K562 (cell line): ENCODE measurements at regions not wholly inside any gene's neighbourhood (a gene's known extent, or its start where the extent isn't known, plus 50 kb on each side); places are given as distances from the start of the nearest gene placed in this dataset.

Experiments used
- ATAC-seq: fragments of 200-7000 bp; cut with Tn5 transposase; 3 replicates; pipeline ENCODE4 v1.9.1; 2020; ENCODE audit warnings: moderate library complexity
- BruUV-seq: library from RNA; stranded (reverse); fragments of 400-500 nt; replicated peaks from 2 replicates; lab custom pipeline; 2021; lab: Mats Ljungman, UMichigan
- CTCF ChIA-PET: fragments of 300-600 bp; formaldehyde crosslinking; extraction: SDS; loops from one replicate; lab custom pipeline; 2021; ENCODE audit warnings: low intra/inter-chr PET ratio; lab: Yijun Ruan, JAX
- POLR2A ChIA-PET: fragments of 300-600, 350-650 bp; sonication (Branson Sonifier 250); formaldehyde crosslinking; extraction: SDS; loops from one replicate; lab custom pipeline; 2021; ENCODE audit warnings: antibody characterized with exemption, inconsistent platforms; lab: Yijun Ruan, JAX
- DNase-seq, 4 experiments: peaks; one replicate each; pipeline versions ENCODE4 v3.0.0 to v3.0.0-alpha.2; 2011 to 2018; ENCODE audit warnings: low spot score in 3 of 4, mixed read lengths in 3 of 4; ENCODE audit errors: extremely low read depth in 1 of 4
- FAIRE-seq: peaks from 2 replicates; lab custom pipeline; 2011; peaks lifted over from hg19 to GRCh38; lab: Jason Lieb, UNC
- H2AFZ ChIP-seq: 2 replicates; pipeline ENCODE4 v1.6.0; 2011; ENCODE audit warnings: low read depth, low read length, control low read depth, inconsistent platforms
- H3K27ac ChIP-seq: fragments of 200-600 bp; 3 replicates; pipeline ENCODE4 v1.8.0; 2011; ENCODE audit warnings: low read depth, mild to moderate bottlenecking, control low read depth, inconsistent platforms, low read length, moderate library complexity, mixed read lengths; ENCODE audit errors: extremely low read depth
- H3K27me3 ChIP-seq, 2 experiments: fragments of 300-600 bp in 1 of 2; 2 replicates in 1 of 2; 3 replicates in 1 of 2; pipeline versions ENCODE4 v1.6.0 to v1.8.0; 2011; ENCODE audit warnings: inconsistent platforms in 2 of 2, low read length in 2 of 2, mild to moderate bottlenecking in 1 of 2, mixed read lengths in 1 of 2, moderate library complexity in 1 of 2; ENCODE audit not compliant: control insufficient read depth in 2 of 2, insufficient read depth in 2 of 2
- H3K36me3 ChIP-seq: fragments of 300-600 bp; 3 replicates; pipeline ENCODE4 v1.8.0; 2011; ENCODE audit warnings: mild to moderate bottlenecking, low read length, inconsistent platforms; ENCODE audit not compliant: control insufficient read depth, insufficient read depth
- H3K4me1 ChIP-seq, 2 experiments: fragments of 200-600 bp in 1 of 2; replicated peaks in 1 of 2; 2 replicates in 1 of 2; 3 replicates in 1 of 2; pipeline versions ENCODE4 v1.5.1 to v1.8.0; 2011; ENCODE audit warnings: inconsistent platforms in 2 of 2, low read length in 2 of 2, mild to moderate bottlenecking in 1 of 2, mixed read lengths in 1 of 2, moderate library complexity in 1 of 2; ENCODE audit not compliant: control insufficient read depth in 2 of 2, insufficient read depth in 2 of 2
- H3K4me2 ChIP-seq: 2 replicates; pipeline ENCODE4 v1.6.1; 2011; ENCODE audit warnings: low read length, control low read depth, inconsistent platforms, mixed read lengths; ENCODE audit not compliant: insufficient read depth
- H3K4me3 ChIP-seq: fragments of 200-600 bp; sonication (generic), shearing (Covaris generic); 2 replicates; pipeline ENCODE4 v1.5.1; 2016; ENCODE audit warnings: control low read depth, inconsistent platforms
- H3K79me2 ChIP-seq: fragments of 200-600 bp; 3 replicates; pipeline ENCODE4 v1.8.0; 2011; ENCODE audit warnings: low read length, inconsistent platforms; ENCODE audit not compliant: control insufficient read depth, insufficient read depth
- H3K9ac ChIP-seq, 2 experiments: 2 replicates each; pipeline versions ENCODE4 v1.6.0 to v1.6.1; 2011; ENCODE audit warnings: low read depth in 2 of 2, low read length in 2 of 2, control low read depth in 1 of 2, inconsistent platforms in 1 of 2, mild to moderate bottlenecking in 1 of 2, mixed read lengths in 1 of 2; ENCODE audit not compliant: insufficient read depth in 1 of 2
- H3K9me1 ChIP-seq: one replicate; pipeline ENCODE4 v1.6.0; 2011; ENCODE audit warnings: inconsistent platforms, mild to moderate bottlenecking, low read length, moderate library complexity; ENCODE audit not compliant: control insufficient read depth, insufficient read depth
- H3K9me3 ChIP-seq: replicated peaks from 2 replicates; pipeline ENCODE4 v1.5.1; 2011; ENCODE audit warnings: low read depth, low read length, inconsistent platforms; ENCODE audit not compliant: control insufficient read depth, insufficient read depth
- H4K20me1 ChIP-seq: replicated peaks from 2 replicates; pipeline ENCODE4 v1.6.1; 2011; ENCODE audit warnings: low read length, inconsistent platforms, mixed read lengths; ENCODE audit not compliant: control insufficient read depth, insufficient read depth
- CBX5 ChIP-seq: IDR thresholded peaks from 2 replicates; pipeline ENCODE4 v1.6.1; 2014; ENCODE audit warnings: low read depth, borderline replicate concordance
- CHD1 ChIP-seq: fragments of 200-600 bp; sonication (generic); IDR thresholded peaks from one replicate; pipeline ENCODE4 v1.6.1; 2012; ENCODE audit warnings: mild to moderate bottlenecking, moderate library complexity, low read length, inconsistent platforms
- CHD2 ChIP-seq: IDR thresholded peaks from 2 replicates; pipeline ENCODE4 v1.6.1; 2011; ENCODE audit warnings: low read depth, low read length
- EGR1 ChIP-seq: fragments of 450-650 bp; conservative IDR thresholded peaks from 2 replicates; pipeline ENCODE4 v1.6.1; 2017; ENCODE audit warnings: mild to moderate bottlenecking
- HCFC1 ChIP-seq: IDR thresholded peaks from 2 replicates; pipeline ENCODE4 v1.6.1; 2012; ENCODE audit warnings: low read depth, low read length, improper control_type of control experiment
- KDM4B ChIP-seq, 2 experiments: fragments of 450-650 bp in 1 of 2; sonication (generic) in 1 of 2; IDR thresholded peaks; 2 replicates each; pipeline ENCODE4 v1.6.1; 2016 to 2017; ENCODE audit warnings: borderline replicate concordance in 2 of 2, antibody characterized with exemption in 1 of 2, low read depth in 1 of 2, mild to moderate bottlenecking in 1 of 2
- MAFF ChIP-seq: IDR thresholded peaks from 2 replicates; pipeline ENCODE4 v1.6.1; 2012; ENCODE audit warnings: low read length, improper control_type of control experiment
- RNF2 ChIP-seq: sonication (generic); IDR thresholded peaks from 2 replicates; pipeline ENCODE4 v1.6.1; 2016
- XRCC5 ChIP-seq: fragments of 200-400 bp; formaldehyde crosslinking; IDR thresholded peaks from 2 replicates; pipeline ENCODE4 v1.6.1; 2017; ENCODE audit warnings: low read depth, mild to moderate bottlenecking, low read length
- ZNF174 ChIP-seq: fragments of 250-450 bp; sonication (Bioruptor Pico); IDR thresholded peaks from 2 replicates; pipeline ENCODE4 v1.4.0; 2020; ENCODE audit warnings: mild to moderate bottlenecking
- ZNF232 ChIP-seq: sonication (generic); formaldehyde crosslinking; IDR thresholded peaks from 2 replicates; pipeline ENCODE4 v1.8.0; 2022; ENCODE audit warnings: mild to moderate bottlenecking, missing genetic modification reagents
- ZNF583 ChIP-seq: fragments of 250-450 bp; sonication (Bioruptor Pico); IDR thresholded peaks from 2 replicates; pipeline ENCODE4 v1.4.0; 2020
- WGBS: fragments of 100-300 bp; shearing (Covaris generic); methylation state at CpG from one replicate; pipeline ENCODE4 v1.1.6; 2016; ENCODE audit warnings: low coverage, mixed read lengths; ENCODE audit not compliant: insufficient coverage; ENCODE audit errors: missing lambda C conversion rate; 5-methylcytosine and 5-hydroxymethylcytosine counted together
- in situ Hi-C: fragments of 300-500 bp; cut with MboI; formaldehyde crosslinking; loops from 4 replicates; pipeline ENCODE4 v1.15.0; 2018; ENCODE audit warnings: inconsistent platforms, mixed read lengths
- intact Hi-C: fragments of 100-400 bp; cut with micrococcal nuclease; formaldehyde crosslinking; loops from 2 replicates; pipeline ENCODE4 v1.14.2; 2022
- TF ChIP-seq, protein P1 (sequence below): IDR thresholded peaks from 2 replicates; pipeline ENCODE4 v1.6.1; 2011; ENCODE audit warnings: borderline replicate concordance, low read depth, mild to moderate bottlenecking, moderate library complexity, low read length; ENCODE audit not compliant: insufficient read depth, poor library complexity, severe bottlenecking

DNA sequence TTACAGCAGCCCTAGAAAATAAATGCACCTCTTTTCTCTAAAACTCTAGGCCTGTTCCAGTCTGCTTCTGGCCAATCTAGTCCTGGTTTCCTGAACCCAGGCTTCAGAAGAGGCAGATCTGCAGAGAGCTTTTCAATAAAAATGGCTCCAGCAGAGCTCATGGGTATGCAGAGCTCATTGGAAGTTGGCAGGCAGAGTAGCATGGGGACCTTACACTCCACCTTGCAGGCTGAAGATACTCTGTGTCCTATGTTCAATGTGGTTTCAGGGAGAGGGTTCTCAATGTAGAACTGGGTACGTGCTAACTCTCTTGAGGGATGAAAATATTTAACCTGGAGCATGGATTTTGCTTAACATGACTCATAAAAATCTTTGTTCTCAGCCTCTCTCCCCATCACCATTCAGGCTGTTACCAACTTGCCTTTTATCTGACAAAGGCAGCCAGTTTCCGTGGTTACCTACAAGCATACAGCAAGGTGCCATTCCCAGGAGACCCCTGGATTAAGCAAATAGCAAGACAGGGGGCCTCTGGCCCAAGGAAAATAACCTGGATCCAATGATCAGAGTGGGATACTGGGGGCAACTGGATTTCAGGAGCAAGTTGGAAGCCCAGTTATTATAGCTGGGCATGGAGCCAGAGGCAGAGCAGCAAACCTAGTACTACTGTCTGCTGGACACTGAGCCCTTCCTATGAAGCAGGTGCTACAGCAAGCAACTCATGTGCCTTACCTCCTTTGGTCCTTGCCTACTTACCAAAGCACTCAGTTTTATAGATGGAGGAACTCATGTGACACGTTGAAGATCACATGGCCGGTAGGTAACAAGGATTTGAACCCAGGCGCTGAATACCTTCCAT, 98.2 kb upstream of the DHX40 start:
- ChIA-PET POLR2A (no interaction called here), CTCF (no interaction called here)
- no peaks in the 10 kb centered on the region for H4K20me1 ChIP-seq
- no peak overlapping the region for H2AFZ ChIP-seq
- no peak overlapping the region for H3K4me2 ChIP-seq
- in situ Hi-C loops (loop anchor here (10.0 kb wide), 1 partner anchor 1738 kb away; no protein-coding TSS in a partner anchor), intact Hi-C loops (no loop called here)
- H3K9ac ChIP-seq, result no peak overlapping the region
- no peaks in the 10 kb centered on the region for H3K36me3 ChIP-seq
- DNase-seq (no peak), FAIRE-seq (peak; percentile 48), ATAC-seq (no peak; the same call in 2 of the 3 replicates)
- no peaks in the 10 kb centered on the region for H3K79me2 ChIP-seq
- BruUV-seq, result no TSS peak
- H3K27me3 ChIP-seq, result peaks cover 13 to 16% of the 10 kb centered on the region in 2 experiments; a peak in 3 of 5 replicates
- 12% methylated on average over 5 of the region's 5 CpGs for WGBS
- H3K27ac ChIP-seq, result no peak overlapping the region
- no peaks in the 10 kb centered on the region for H3K9me3 ChIP-seq
- H3K4me3 ChIP-seq, result no peak overlapping the region
- no peaks in the 10 kb centered on the region; a peak in 1 of 5 replicates for H3K4me1 ChIP-seq
- no peaks in the 10 kb centered on the region for H3K9me1 ChIP-seq
- no peak for TF ChIP-seq KDM4B (IDR thresholded peaks at IDR 0.05; ENCODE audit: borderline replicate concordance in 2 of 2, low read depth in 1 of 2)
- TF ChIP-seq CBX5, result no peak
- TF ChIP-seq ZNF583, result no peak
- no peak for TF ChIP-seq EGR1
- no peak for TF ChIP-seq XRCC5
- TF ChIP-seq CHD1, result no peak
- no peak for TF ChIP-seq ZNF174 (CRISPR knock-in tag)
- no peak for TF ChIP-seq ZNF232 (CRISPR knock-in tag)
- TF ChIP-seq MAFF, result no peak
- no peak for TF ChIP-seq RNF2
- TF ChIP-seq, protein P1, sequence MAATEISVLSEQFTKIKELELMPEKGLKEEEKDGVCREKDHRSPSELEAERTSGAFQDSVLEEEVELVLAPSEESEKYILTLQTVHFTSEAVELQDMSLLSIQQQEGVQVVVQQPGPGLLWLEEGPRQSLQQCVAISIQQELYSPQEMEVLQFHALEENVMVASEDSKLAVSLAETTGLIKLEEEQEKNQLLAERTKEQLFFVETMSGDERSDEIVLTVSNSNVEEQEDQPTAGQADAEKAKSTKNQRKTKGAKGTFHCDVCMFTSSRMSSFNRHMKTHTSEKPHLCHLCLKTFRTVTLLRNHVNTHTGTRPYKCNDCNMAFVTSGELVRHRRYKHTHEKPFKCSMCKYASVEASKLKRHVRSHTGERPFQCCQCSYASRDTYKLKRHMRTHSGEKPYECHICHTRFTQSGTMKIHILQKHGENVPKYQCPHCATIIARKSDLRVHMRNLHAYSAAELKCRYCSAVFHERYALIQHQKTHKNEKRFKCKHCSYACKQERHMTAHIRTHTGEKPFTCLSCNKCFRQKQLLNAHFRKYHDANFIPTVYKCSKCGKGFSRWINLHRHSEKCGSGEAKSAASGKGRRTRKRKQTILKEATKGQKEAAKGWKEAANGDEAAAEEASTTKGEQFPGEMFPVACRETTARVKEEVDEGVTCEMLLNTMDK, result no peak
- no peak for TF ChIP-seq HCFC1
- no peak for TF ChIP-seq CHD2
